Esophagus muscularis mucosa (tissue), 4 donors: ENCODE measurements at regions not wholly inside any gene's neighbourhood (a gene's known extent, or its start where the extent isn't known, plus 50 kb on each side); places are given as distances from the start of the nearest gene placed in this dataset.

Experiments used
- DNase-seq: peaks from one replicate; pipeline ENCODE4 v3.0.0-alpha.2; 2017; ENCODE audit errors: extremely low spot score
- H3K27ac ChIP-seq, 4 donors: fragments of 200-600 bp; sonication (generic); replicated peaks in 1 of 4; 1 replicate in 3 of 4; 2 replicates in 1 of 4; pipeline ENCODE4 v1.5.1; 2016 to 2019; ENCODE audit warnings: mild to moderate bottlenecking in 1 of 4
- H3K27me3 ChIP-seq, 4 donors: fragments of 200-600 bp; sonication (generic); one replicate each; pipeline versions ENCODE4 v1.5.1 to v1.6.0; 2016 to 2019
- H3K36me3 ChIP-seq, 4 donors: fragments of 200-600 bp; sonication (generic); one replicate each; pipeline ENCODE4 v1.5.1; 2016 to 2019
- H3K4me1 ChIP-seq, 4 donors: fragments of 200-600 bp; sonication (generic); one replicate each; pipeline ENCODE4 v1.5.1; 2016 to 2019
- H3K4me3 ChIP-seq, 4 donors: fragments of 200-600 bp; sonication (generic); 1 replicate in 2 of 4; 2 replicates in 2 of 4; pipeline ENCODE4 v1.5.1; 2016 to 2019; ENCODE audit warnings: mild to moderate bottlenecking in 4 of 4, moderate library complexity in 1 of 4
- H3K9me3 ChIP-seq, 4 donors: fragments of 200-600 bp; sonication (generic); 1 replicate in 3 of 4; 2 replicates in 1 of 4; pipeline ENCODE4 v1.5.1; 2016 to 2019
- EP300 ChIP-seq: sonication (generic); formaldehyde crosslinking; IDR thresholded peaks from one replicate; pipeline ENCODE4 v1.6.1; 2017; ENCODE audit warnings: antibody characterized with exemption
- POLR2A ChIP-seq: fragments of 450-650 bp; IDR thresholded peaks from one replicate; pipeline ENCODE4 v1.6.1; 2017; ENCODE audit warnings: antibody characterized with exemption, moderate library complexity, mild to moderate bottlenecking, low read depth
- POLR2AphosphoS5 ChIP-seq, 2 donors: sonication (generic); formaldehyde crosslinking; IDR thresholded peaks; one replicate each; pipeline ENCODE4 v1.6.1; 2017; ENCODE audit warnings: antibody characterized with exemption in 2 of 2
- WGBS: methylation state at CpG from one replicate; pipeline ENCODE4 v1.1.5; 2018; 5-methylcytosine and 5-hydroxymethylcytosine counted together
- intact Hi-C: fragments of 100-400 bp; cut with DNase I; formaldehyde crosslinking; loops from one replicate; pipeline ENCODE4 v1.15.1; 2023
- TF ChIP-seq, protein P1 (sequence below), 3 experiments: fragments of 200-600 bp in 2 of 3; fragments of 450-650 bp in 1 of 3; sonication (generic) in 2 of 3; IDR thresholded peaks; one replicate each; pipeline ENCODE4 v1.5.1; 2017 to 2019; ENCODE audit warnings: antibody characterized with exemption in 3 of 3, mild to moderate bottlenecking in 2 of 3, moderate library complexity in 1 of 3

DNA sequence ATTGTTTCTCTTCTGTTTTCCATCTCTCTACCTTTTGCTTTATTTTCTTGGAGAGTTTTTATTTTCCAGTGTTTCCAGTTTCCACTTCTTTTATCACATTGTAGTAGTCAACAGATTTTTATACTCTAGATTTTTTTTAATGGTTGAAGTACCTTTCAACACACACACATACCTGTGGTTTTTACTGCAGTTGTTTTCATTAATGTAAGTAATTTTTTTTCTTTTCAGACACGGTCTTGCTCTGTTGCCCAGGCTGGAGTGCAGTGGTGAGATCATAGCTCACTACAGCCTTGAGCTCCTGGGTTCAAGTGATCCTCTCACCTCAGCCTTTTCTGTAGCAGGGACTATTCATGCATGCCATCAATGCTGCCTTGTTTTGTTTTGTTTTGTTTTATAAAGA lies 472.5 kb upstream of the SGO1 start:
- no peak for DNase-seq
- TF ChIP-seq POLR2A (no peak), POLR2AphosphoS5 (IDR thresholded peaks at IDR 0.05) (no peak), EP300 (no peak)
- TF ChIP-seq, protein P1, sequence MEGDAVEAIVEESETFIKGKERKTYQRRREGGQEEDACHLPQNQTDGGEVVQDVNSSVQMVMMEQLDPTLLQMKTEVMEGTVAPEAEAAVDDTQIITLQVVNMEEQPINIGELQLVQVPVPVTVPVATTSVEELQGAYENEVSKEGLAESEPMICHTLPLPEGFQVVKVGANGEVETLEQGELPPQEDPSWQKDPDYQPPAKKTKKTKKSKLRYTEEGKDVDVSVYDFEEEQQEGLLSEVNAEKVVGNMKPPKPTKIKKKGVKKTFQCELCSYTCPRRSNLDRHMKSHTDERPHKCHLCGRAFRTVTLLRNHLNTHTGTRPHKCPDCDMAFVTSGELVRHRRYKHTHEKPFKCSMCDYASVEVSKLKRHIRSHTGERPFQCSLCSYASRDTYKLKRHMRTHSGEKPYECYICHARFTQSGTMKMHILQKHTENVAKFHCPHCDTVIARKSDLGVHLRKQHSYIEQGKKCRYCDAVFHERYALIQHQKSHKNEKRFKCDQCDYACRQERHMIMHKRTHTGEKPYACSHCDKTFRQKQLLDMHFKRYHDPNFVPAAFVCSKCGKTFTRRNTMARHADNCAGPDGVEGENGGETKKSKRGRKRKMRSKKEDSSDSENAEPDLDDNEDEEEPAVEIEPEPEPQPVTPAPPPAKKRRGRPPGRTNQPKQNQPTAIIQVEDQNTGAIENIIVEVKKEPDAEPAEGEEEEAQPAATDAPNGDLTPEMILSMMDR (IDR thresholded peaks at IDR 0.05), result no peak
- Histone ChIP-seq H3K9me3 (peaks cover 0 to 6% (median 0%) of the 10 kb centered on the region in 4 donors), H3K36me3 (no peaks in the 10 kb centered on the region), H3K27ac (no peak overlapping the region), H3K4me3 (no peak overlapping the region), H3K27me3 (no peaks in the 10 kb centered on the region), H3K4me1 (no peaks in the 10 kb centered on the region)
- 85% methylated on average over 1 of the region's 1 CpG for WGBS
- intact Hi-C loops, result no loop called here

DNA sequence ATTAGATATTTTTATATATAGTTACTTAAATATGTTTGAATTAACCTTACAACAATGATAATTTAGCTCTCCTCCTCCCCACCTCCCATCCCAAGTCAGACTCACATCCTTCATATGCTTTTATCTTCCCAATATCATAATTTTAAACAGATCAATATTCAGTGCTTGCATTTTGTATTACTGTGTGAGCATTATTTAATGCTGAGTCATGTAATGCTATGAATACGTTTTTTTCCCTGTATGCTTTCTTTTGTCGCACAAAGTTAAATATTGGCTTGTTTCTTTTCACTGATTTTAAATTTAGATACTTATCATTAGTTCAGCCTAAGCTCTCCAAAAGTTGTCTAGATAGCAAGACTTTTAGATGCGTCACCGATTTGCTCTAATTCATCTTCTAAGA lies 471.6 kb upstream of the SGO1 start:
- H3K4me1 ChIP-seq, result no peaks in the 10 kb centered on the region
- H3K27me3 ChIP-seq, result no peaks in the 10 kb centered on the region
- intact Hi-C loops, result no loop called here
- no peaks in the 10 kb centered on the region for H3K36me3 ChIP-seq
- H3K27ac ChIP-seq, result no peak overlapping the region
- no peak overlapping the region for H3K4me3 ChIP-seq
- WGBS, result 86% methylated on average over 4 of the region's 4 CpGs
- H3K9me3 ChIP-seq, result peaks cover 0 to 6% (median 0%) of the 10 kb centered on the region in 4 donors
- TF ChIP-seq EP300, result no peak
- TF ChIP-seq POLR2A, result no peak
- TF ChIP-seq POLR2AphosphoS5 (IDR thresholded peaks at IDR 0.05), result no peak
- TF ChIP-seq, protein P1 (IDR thresholded peaks at IDR 0.05), result no peak
- no peak for DNase-seq

DNA sequence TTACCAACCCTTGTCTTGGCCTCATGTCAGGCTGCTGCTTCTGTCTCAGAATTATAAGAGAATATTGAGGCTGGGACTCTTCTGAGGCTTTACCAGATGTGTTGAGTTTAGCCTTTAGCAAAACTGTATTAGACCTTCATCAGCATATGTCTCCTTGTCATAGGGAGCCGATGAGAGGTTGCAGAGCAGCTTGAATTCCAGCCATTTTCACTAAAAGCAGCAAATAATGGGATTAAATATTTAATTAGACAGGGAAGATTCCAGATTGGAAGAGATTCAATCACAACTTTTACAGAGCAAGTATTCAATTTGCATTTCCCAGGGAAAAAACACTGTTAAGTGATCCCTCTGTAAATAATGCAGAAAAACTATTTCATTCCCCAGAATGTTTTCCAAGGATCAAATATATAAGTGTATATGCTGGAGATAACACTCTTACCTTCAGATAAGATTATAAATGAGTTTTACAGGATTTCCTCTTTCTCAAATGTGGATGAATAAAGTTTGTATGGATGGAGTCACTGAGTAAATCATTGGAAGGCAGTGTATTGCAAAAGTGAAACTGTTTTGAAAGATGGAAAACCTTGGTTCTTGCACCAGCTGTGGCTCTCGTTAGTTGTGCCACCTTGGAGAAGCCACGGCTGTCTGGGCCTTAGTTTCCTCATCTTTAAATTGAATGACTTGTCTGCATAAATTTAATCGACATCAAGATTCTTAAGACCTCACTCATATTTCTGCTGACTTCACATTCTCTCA lies 466.4 kb upstream of the SGO1 start:
- no peak for DNase-seq
- Histone ChIP-seq H3K4me3 (no peak overlapping the region), H3K4me1 (peaks cover 0 to 7% (median 0%) of the 10 kb centered on the region in 4 donors), H3K27ac (no peak overlapping the region), H3K27me3 (no peaks in the 10 kb centered on the region), H3K36me3 (no peaks in the 10 kb centered on the region), H3K9me3 (peaks cover 0 to 6% (median 0%) of the 10 kb centered on the region in 4 donors)
- 64% methylated on average over 4 of the region's 4 CpGs for WGBS
- TF ChIP-seq POLR2AphosphoS5 (IDR thresholded peaks at IDR 0.05) (no peak), POLR2A (no peak), EP300 (no peak)
- TF ChIP-seq, protein P1 (IDR thresholded peaks at IDR 0.05), result no peak
- intact Hi-C loops, result no loop called here

DNA sequence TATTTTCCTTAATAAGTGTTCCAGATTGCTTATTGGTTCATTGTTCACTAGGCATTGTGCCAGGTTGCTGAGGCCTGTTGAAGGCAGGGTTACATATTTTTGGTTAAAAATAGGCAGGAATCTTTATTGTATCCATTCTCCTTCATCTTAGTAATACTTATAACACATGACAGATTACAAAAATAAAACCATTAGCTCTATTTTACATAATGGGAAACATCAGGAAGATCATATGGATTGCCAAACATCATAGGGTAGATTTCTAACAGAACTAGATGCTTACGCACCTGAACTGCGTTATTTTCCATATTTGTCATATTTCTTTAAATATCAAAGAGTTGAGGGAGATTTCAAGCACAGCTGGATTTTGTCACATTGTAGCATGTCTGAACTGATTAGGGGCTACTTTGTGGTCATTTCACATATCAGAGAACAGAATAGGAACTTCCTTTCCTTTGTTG lies 462.9 kb upstream of the SGO1 start:
- Histone ChIP-seq H3K27me3 (no peaks in the 10 kb centered on the region), H3K9me3 (no peaks in the 10 kb centered on the region), H3K4me1 (peaks cover 0 to 15% (median 6%) of the 10 kb centered on the region in 4 donors), H3K36me3 (no peaks in the 10 kb centered on the region), H3K4me3 (no peak overlapping the region), H3K27ac (no peak overlapping the region)
- DNase-seq, result no peak
- WGBS, result 97% methylated on average over 2 of the region's 2 CpGs
- TF ChIP-seq EP300 (no peak), POLR2A (no peak), POLR2AphosphoS5 (IDR thresholded peaks at IDR 0.05) (no peak)
- TF ChIP-seq, protein P1 (IDR thresholded peaks at IDR 0.05), result no peak
- intact Hi-C loops, result no loop called here
